Erythroblast (primary cell): ENCODE measurements at regions not wholly inside any gene's neighbourhood (a gene's known extent, or its start where the extent isn't known, plus 50 kb on each side); places are given as distances from the start of the nearest gene placed in this dataset.

Source experiments
- DNase-seq, 2 experiments: peaks; one replicate each; lab custom pipeline; 2025; lab: John Stamatoyannopoulos, UW
- GATA1 ChIP-seq: IDR thresholded peaks from 2 replicates; pipeline ENCODE4 v1.6.1; 2011; ENCODE audit warnings: low read depth, mild to moderate bottlenecking, control low read depth, low read length, moderate library complexity
- POLR2A ChIP-seq: IDR thresholded peaks from 2 replicates; pipeline ENCODE4 v1.6.1; 2011; ENCODE audit warnings: mild to moderate bottlenecking, low read length

DNA sequence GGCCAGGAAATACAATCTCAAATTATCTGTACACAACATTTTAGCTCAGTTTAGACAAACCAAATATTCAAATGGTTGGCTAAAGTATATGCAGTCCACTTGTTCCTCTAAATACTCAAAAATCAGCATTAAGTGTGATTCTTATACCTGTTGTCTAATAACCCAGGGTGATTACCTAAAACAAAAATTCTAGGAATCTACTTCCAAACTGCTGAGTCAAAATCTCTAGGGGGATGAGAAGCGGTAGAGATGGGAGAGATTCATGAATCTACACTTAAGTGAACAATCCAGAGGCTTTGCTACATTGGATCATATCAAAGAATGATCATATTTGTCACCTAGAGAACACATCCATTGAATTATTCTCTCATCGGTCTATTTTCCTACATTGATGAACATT lies 420.9 kb upstream of the PKDCC start:
- no peak for DNase-seq
- no peak for TF ChIP-seq POLR2A
- TF ChIP-seq GATA1: no peak

- TF ChIP-seq GATA1 (no peak), POLR2A (no peak)
- no peak for DNase-seq
These were observed 413.1 kb upstream of the PKDCC start for GRCh38 chr2:41634686-41635085.

GRCh38 chr2:41644936-41645335 lies 402.9 kb upstream of the PKDCC start:
- TF ChIP-seq GATA1 (no peak), POLR2A (no peak)
- DNase-seq: no peak

GRCh38 chr2:41647468-41648050 lies 400.3 kb upstream of the PKDCC start:
- TF ChIP-seq GATA1: no peak
- TF ChIP-seq POLR2A: no peak
- no peak for DNase-seq

GRCh38 chr2:41657226-41657625 lies 390.6 kb upstream of the PKDCC start:
- no peak for DNase-seq
- TF ChIP-seq POLR2A: no peak

GRCh38 chr2:41659758-41660157 lies 388.1 kb upstream of the PKDCC start:
- DNase-seq: no peak
- TF ChIP-seq POLR2A (no peak), GATA1 (no peak)

- TF ChIP-seq POLR2A: no peak
- TF ChIP-seq GATA1: no peak
- no peak for DNase-seq
These were observed 385.4 kb upstream of the PKDCC start for GRCh38 chr2:41662461-41662860.

DNA sequence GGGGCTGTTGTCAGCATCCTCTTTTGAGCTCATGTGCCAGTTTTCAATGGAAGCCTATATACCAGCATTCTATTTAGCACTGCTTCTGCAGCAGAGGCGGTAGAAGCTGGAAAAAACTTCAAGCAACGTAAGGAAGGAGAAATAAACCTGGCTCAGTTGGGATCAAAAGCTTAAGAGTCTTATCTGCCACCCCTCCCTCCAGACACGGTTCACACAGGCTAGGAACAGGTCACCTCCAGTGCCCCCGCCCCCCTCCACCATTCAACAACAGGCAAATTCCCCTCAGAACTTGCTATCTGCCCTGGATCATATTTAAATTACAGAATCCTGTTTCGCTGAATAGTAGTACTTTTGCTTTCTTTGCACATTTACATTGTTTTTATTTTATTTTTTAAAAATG lies 384.8 kb upstream of the PKDCC start:
- TF ChIP-seq GATA1 (no peak), POLR2A (no peak)
- no peak for DNase-seq

DNA sequence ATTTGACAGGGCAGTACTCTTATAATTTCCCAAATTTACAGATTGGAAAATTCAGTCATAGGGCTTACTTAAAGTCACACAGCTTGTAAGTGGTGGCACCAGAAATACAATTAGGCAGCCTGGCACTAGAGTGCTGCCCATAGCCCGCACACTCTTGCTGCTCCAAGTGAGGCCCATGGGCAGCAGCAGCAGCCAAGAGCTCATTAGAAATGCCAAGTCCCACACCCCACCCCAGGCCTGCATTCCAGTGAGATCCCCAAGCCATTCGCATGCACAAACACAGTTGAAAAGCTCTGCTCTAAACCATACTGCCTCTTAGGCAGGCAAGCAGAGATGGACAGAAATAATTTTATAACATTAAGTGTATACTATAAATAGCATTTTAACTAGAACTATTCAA lies 379.3 kb upstream of the PKDCC start:
- TF ChIP-seq GATA1: no peak
- no peak for TF ChIP-seq POLR2A
- no peak for DNase-seq

GRCh38 chr2:41678639-41679038 lies 369.2 kb upstream of the PKDCC start:
- TF ChIP-seq GATA1 (no peak), POLR2A (no peak)
- no peak for DNase-seq

DNA sequence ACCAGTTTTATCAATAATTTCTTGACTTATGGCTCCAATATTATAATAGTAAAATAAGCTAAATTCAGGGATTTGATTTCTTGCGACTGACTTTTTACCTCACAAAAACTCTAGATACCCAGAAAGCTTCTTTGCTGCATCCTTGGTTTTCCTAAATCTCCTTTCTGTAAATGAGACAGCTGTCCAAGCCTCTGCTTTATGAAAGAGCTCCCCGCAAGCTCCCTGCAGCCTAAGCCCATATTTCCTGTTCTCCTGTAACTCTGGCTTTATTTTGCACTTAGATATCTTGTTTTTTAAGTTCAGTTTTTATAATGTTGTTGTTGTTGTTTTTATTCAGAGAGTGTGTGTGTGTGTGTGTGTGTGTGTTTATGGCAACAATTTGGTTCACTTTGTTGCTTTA lies 361.7 kb upstream of the PKDCC start:
- DNase-seq: no peak
- TF ChIP-seq POLR2A (no peak), GATA1 (no peak)

DNA sequence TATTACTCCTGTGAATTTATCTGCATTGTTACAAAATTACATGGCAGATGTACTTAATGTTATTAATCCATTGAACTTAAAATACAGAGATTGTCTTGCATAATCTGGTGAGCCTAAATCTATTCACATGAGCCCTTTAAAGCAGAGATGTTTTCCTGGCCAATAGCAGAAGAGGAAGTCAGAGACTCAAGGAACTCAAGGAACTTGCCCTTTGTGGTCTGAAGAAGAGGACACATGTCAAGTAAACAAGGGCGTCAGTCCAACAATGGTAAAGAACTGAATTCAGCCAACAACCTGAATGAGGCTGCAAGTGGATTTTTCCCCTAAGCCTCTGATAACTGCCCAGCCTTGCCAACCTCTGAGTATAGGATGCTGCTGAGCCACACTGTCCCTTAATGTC lies 356.3 kb upstream of the PKDCC start:
- TF ChIP-seq POLR2A (no peak), GATA1 (no peak)
- no peak for DNase-seq

GRCh38 chr2:41694536-41695049 lies 353.2 kb upstream of the PKDCC start:
- TF ChIP-seq GATA1: no peak
- no peak for TF ChIP-seq POLR2A

GRCh38 chr2:41695198-41696113 lies 352.4 kb upstream of the PKDCC start:
- no peak for DNase-seq
- TF ChIP-seq POLR2A: no peak
- TF ChIP-seq GATA1: no peak

More at GRCh38 chr2:41694536-41695049, 353.2 kb upstream of the PKDCC start:
- no peak for DNase-seq

GRCh38 chr2:41697389-41697788 lies 350.4 kb upstream of the PKDCC start:
- no peak for TF ChIP-seq POLR2A
- TF ChIP-seq GATA1: no peak
- no peak for DNase-seq
